Smooth muscle cell (in vitro differentiated cells): ENCODE measurements at regions not wholly inside any gene's neighbourhood (a gene's known extent, or its start where the extent isn't known, plus 50 kb on each side); places are given as distances from the start of the nearest gene placed in this dataset.

Experiments used
- DNase-seq: peaks from one replicate; lab custom pipeline; 2025; ENCODE audit not compliant: unreplicated experiment; lab: John Stamatoyannopoulos, UW
- H2AFZ ChIP-seq: fragments of 200-600 bp; sonication (generic); 2 replicates; pipeline ENCODE4 v1.6.0; 2016; ENCODE audit warnings: antibody characterized with exemption, low read depth, mild to moderate bottlenecking
- H3F3A ChIP-seq: fragments of 200-600 bp; sonication (generic); 2 replicates; pipeline ENCODE4 v1.6.0; 2017; ENCODE audit warnings: antibody characterized with exemption, low read depth
- H3K27ac ChIP-seq: fragments of 200-600 bp; sonication (generic); 2 replicates; pipeline ENCODE4 v1.5.1; 2016; ENCODE audit warnings: low read depth, mild to moderate bottlenecking
- H3K27me3 ChIP-seq: fragments of 200-600 bp; sonication (generic); 2 replicates; pipeline ENCODE4 v1.6.1; 2016; ENCODE audit warnings: low read depth, mild to moderate bottlenecking
- H3K36me3 ChIP-seq: fragments of 200-600 bp; sonication (generic); 2 replicates; pipeline ENCODE4 v1.5.1; 2016; ENCODE audit warnings: low read depth
- H3K4me1 ChIP-seq: fragments of 200-600 bp; sonication (generic); 2 replicates; pipeline ENCODE4 v1.5.1; 2016; ENCODE audit warnings: low read depth
- H3K4me2 ChIP-seq: fragments of 200-600 bp; sonication (generic); 2 replicates; pipeline ENCODE4 v1.6.0; 2016; ENCODE audit warnings: mild to moderate bottlenecking
- H3K4me3 ChIP-seq: fragments of 200-600 bp; sonication (generic); 2 replicates; pipeline ENCODE4 v1.5.1; 2016; ENCODE audit warnings: mild to moderate bottlenecking
- H3K79me2 ChIP-seq: fragments of 200-600 bp; sonication (generic); 2 replicates; pipeline ENCODE4 v1.6.0; 2016; ENCODE audit warnings: low read depth, mild to moderate bottlenecking
- H3K9ac ChIP-seq: fragments of 200-600 bp; sonication (generic); 2 replicates; pipeline ENCODE4 v1.6.0; 2016; ENCODE audit warnings: low read depth
- H3K9me3 ChIP-seq: fragments of 200-600 bp; sonication (generic); replicated peaks from 2 replicates; pipeline ENCODE4 v1.5.1; 2016; ENCODE audit warnings: low read depth
- H4K20me1 ChIP-seq: fragments of 200-600 bp; sonication (generic); 2 replicates; pipeline ENCODE4 v1.6.0; 2016; ENCODE audit warnings: low read depth
- CTCF ChIP-seq: fragments of 200-600 bp; sonication (generic); IDR thresholded peaks from 2 replicates; pipeline ENCODE4 v1.5.1; 2017; ENCODE audit warnings: borderline replicate concordance, mild to moderate bottlenecking, antibody characterized with exemption; ENCODE audit not compliant: insufficient read depth, poor library complexity, severe bottlenecking
- WGBS: methylation state at CpG from one replicate; pipeline ENCODE4 v1.1.7; 2016; ENCODE audit warnings: low lambda C conversion rate; 5-methylcytosine and 5-hydroxymethylcytosine counted together

GRCh38 chr6:140905050-140905449 is 1227.7 kb upstream of the GJE1 start:
- WGBS: 88% methylated on average over 1 of the region's 1 CpG
- Histone ChIP-seq H3K4me1 (no peaks in the 10 kb centered on the region), H3K9ac (no peak overlapping the region), H3F3A (no peaks in the 10 kb centered on the region), H3K4me2 (no peak overlapping the region), H3K27me3 (no peaks in the 10 kb centered on the region), H3K79me2 (no peaks in the 10 kb centered on the region), H3K9me3 (no peaks in the 10 kb centered on the region), H3K27ac (no peak overlapping the region), H3K36me3 (no peaks in the 10 kb centered on the region), H4K20me1 (no peaks in the 10 kb centered on the region), H2AFZ (no peak overlapping the region), H3K4me3 (no peak overlapping the region)
- no peak for TF ChIP-seq CTCF
- no peak for DNase-seq

GRCh38 chr6:140897804-140898573 is 1234.7 kb upstream of the GJE1 start:
- Histone ChIP-seq H3K9ac (no peak overlapping the region), H3K36me3 (no peaks in the 10 kb centered on the region), H3K4me3 (no peak overlapping the region), H2AFZ (no peak overlapping the region), H3F3A (no peaks in the 10 kb centered on the region), H3K4me1 (no peaks in the 10 kb centered on the region), H4K20me1 (no peaks in the 10 kb centered on the region), H3K4me2 (no peak overlapping the region), H3K27me3 (no peaks in the 10 kb centered on the region), H3K27ac (no peak overlapping the region), H3K79me2 (no peaks in the 10 kb centered on the region), H3K9me3 (no peaks in the 10 kb centered on the region)
- WGBS: 95% methylated on average over 8 of the region's 8 CpGs
- no peak for DNase-seq
- TF ChIP-seq CTCF: no peak

DNA sequence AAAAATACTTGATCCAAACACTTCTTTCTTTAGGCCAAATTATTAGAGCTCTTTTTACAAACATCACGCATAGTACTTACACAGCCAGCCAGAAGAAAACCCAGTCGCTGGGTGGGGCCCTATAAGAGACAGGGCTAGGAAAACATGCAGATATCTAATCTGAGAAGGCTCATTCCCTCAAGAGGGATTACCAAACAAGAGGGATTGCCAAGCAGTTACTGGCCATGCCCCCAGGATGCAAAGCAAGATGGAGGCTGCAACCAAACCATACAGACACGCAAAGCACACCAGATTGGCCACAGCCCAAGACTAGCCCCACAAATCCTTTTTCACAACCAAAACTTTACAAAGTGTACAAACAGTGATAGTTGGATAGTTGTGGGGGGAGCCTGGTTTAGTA is 1235.4 kb upstream of the GJE1 start:
- Histone ChIP-seq H4K20me1 (no peaks in the 10 kb centered on the region), H3K79me2 (no peaks in the 10 kb centered on the region), H3K4me3 (no peak overlapping the region), H3K27me3 (no peaks in the 10 kb centered on the region), H3K9me3 (no peaks in the 10 kb centered on the region), H3K4me1 (no peaks in the 10 kb centered on the region), H3K36me3 (no peaks in the 10 kb centered on the region), H2AFZ (no peak overlapping the region), H3K4me2 (no peak overlapping the region), H3K9ac (no peak overlapping the region), H3K27ac (no peak overlapping the region), H3F3A (no peaks in the 10 kb centered on the region)
- 97% methylated on average over 3 of the region's 3 CpGs for WGBS
- no peak for TF ChIP-seq CTCF
- DNase-seq: no peak

DNA sequence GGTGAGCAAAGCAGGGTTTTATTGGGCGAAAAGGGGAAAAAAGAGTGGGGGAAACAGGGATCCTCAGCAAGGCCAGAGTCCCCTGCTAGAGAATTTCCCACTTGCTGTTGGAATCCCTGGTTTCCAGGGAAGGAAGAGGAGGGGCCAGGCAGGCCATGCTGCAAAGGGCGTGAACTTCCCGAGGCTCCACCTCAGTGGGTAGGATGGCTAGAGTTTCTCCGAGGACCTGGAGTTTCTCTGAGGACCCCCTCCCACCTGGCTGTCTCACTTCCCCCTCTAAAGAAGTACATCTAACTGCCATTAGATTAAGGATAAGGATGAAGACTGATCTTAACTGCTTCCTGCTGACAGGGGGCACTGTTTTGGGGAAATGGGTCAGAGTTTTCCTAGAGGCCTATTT is 1239.3 kb upstream of the GJE1 start:
- Histone ChIP-seq H3K36me3 (no peaks in the 10 kb centered on the region), H3K79me2 (no peaks in the 10 kb centered on the region), H3K9ac (no peak overlapping the region), H3K4me3 (no peak overlapping the region), H4K20me1 (no peaks in the 10 kb centered on the region), H3K9me3 (no peaks in the 10 kb centered on the region), H3K4me1 (no peaks in the 10 kb centered on the region), H3F3A (no peaks in the 10 kb centered on the region), H3K27ac (no peak overlapping the region), H3K4me2 (no peak overlapping the region), H2AFZ (no peak overlapping the region), H3K27me3 (no peaks in the 10 kb centered on the region)
- DNase-seq: no peak
- no peak for TF ChIP-seq CTCF
- 95% methylated on average over 4 of the region's 4 CpGs for WGBS
